HuH-7 (cell line): ENCODE measurements at regions not wholly inside any gene's neighbourhood (a gene's known extent, or its start where the extent isn't known, plus 50 kb on each side); places are given as distances from the start of the nearest gene placed in this dataset.
"Not testable (repeated sequence)": the region's sequence is repeated elsewhere in the genome, so short reads cannot be mapped to it uniquely, and the experiment has no call there.

Experiments
- DNase-seq: peaks from one replicate; pipeline ENCODE4 v3.0.0; 2011; ENCODE audit warnings: low spot score

GRCh38 chr13:65143920-65144319, 2086.2 kb downstream of the PCDH9 start:
- no peak for DNase-seq

GRCh38 chr13:65133094-65133493, 2097.0 kb downstream of the PCDH9 start:
- no peak for DNase-seq

- no peak for DNase-seq
Measured at GRCh38 chr13:65125236-65125635, 2104.9 kb downstream of the PCDH9 start.

- no peak for DNase-seq
Measured at GRCh38 chr13:65112531-65112941, 2117.6 kb downstream of the PCDH9 start.

DNA sequence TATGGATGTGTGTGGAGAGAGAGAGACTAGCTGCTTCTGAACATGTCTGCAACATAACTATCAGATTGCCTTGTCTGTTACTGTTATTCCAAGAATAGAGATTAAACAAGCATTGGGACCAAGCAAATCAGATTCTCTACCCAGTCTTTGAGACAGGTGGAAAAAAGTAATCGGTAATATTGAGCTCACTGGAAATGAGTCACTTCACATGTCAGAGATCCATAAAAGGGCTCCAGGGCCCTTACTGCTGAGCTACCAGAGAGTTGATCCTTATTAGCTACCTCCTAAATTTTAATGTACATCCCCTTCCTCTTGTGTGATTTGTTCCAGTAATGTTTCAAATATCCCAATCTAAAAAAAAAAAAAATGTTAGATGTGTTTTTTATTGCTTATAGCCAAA, 2118.0 kb downstream of the PCDH9 start:
- no peak for DNase-seq

DNA sequence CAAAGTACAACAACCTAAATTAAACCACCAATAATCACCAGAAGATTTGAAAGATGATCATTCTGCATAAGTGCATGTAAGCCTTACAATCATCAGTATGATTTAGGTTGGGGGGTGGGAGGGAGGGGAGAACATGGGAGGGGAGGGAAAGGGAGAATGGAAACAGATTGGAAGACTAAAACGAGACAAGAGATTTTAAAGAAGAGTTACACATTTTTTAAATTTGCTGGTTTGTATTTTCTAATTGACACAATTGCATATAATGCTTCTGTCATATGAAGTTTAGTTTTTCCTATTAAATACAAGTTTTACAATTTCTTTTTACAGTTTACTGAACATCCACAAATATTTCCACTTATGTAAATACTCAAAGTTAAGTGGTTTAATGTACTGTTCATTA, 2118.9 kb downstream of the PCDH9 start:
- DNase-seq, result no peak

- DNase-seq, result not testable (repeated sequence)
Measured at GRCh38 chr13:65104436-65104835, 2125.7 kb downstream of the PCDH9 start.

- no peak for DNase-seq
Measured at GRCh38 chr13:65103351-65103750, 2126.8 kb downstream of the PCDH9 start.

DNA sequence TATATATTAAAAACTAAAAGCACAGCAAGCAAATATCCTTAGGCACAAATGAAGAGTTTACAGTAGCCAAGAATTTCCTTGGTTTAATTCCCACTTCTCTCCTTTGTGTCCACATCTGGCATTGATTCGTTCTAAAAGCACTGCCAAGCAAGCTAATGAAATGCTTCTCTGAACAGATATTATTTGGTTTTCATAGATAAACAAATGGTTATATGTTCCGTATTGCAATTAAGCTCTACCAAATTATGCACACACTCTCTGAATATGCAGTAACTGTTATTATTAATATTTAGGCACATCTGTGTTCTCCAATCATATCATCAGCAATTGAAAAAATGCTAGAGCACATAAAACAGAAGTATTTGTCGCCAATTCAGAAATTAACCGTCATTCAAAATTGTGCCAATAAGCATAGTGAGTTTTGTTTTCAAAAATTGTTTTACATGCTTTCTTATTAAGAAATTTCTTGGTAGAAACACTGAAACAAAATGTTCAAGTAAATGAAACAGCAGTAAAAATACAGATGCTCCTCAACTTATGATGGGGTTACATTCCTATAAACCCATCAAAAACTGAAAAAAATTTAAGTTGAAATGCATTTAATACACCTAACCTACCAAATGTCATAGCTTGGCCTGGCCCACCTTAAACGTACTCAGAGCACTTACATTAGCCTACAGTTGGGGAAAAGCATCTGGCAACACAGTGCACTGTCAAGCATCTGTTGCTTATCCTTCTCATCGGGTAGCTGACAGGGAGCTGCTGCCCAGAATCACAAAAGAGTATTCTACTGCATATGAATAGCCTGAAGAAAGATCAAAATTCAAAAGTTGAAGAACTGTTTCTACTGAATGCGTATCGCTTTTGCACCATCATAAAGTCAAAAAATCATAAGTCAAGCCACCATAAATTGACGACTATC, 2134.7 kb downstream of the PCDH9 start:
- DNase-seq, result no peak

- no peak for DNase-seq
Measured at GRCh38 chr13:65093357-65093756, 2136.8 kb downstream of the PCDH9 start.

DNA sequence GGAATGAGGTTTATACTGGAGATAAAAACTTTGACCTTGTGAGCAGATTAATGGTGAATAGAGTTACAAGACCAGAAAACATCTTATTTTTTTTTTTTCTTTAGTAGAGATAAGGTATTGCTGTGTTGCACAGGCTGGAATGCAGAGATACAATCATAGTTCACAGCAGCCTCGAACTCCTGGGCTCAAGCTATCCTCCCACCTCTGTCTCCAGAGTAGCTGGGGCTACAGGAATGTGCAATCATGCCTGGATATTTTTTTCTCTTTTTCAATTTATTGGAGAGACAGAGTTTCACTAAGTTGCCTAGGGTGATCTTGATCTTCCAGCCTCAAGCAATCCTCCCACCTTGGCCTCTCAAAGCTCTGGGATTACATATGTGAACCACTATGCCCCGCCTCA, 2139.1 kb downstream of the PCDH9 start:
- DNase-seq, result no peak

- no peak for DNase-seq
Measured at GRCh38 chr13:65090186-65090585, 2139.9 kb downstream of the PCDH9 start.

- DNase-seq, result no peak
Measured at GRCh38 chr13:65088906-65089305, 2141.2 kb downstream of the PCDH9 start.

- DNase-seq, result no peak
Measured at GRCh38 chr13:65085977-65086376, 2144.2 kb downstream of the PCDH9 start.

DNA sequence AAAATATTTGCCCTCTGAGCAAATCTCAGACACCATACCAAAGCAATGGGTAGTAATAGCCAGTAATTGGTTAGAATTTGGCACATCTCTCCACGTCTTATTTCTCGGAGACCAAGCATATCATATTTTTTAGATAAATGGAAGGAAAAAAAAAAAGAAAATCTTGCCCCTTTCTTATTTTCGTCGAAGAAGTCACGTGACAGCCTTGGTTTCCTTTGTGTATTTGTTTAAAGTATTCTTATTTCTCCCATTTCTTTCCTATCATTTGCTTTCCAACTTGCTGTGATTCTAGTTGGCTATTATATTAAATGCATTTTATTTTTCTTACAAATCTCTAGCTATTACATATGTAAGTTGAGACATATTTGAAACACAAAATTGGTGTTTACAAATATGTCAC, 2155.9 kb downstream of the PCDH9 start:
- DNase-seq, result no peak

- DNase-seq, result no peak
Measured at GRCh38 chr13:65064967-65065366, 2165.2 kb downstream of the PCDH9 start.

- no peak for DNase-seq
Measured at GRCh38 chr13:65063753-65064152, 2166.4 kb downstream of the PCDH9 start.

DNA sequence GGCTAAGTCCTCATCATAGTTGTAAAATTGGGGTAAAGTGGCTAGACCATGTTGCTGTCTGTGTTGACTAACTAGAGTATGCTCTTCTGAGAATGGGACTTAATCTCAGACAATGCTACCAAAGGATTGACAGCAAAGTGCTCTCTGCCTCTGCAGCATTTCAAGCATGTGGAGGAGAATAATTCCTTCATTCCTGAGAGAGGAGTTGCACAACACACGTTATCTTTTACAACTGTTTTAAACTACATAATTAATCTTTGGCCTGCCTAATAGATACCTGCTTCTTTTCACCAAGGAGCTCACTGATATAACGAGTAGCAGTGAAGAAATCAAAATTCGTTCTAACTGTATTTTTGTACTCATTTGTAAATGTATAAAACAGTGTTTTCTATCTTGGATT, 2172.2 kb downstream of the PCDH9 start:
- no peak for DNase-seq

GRCh38 chr13:65054277-65054676, 2175.9 kb downstream of the PCDH9 start:
- no peak for DNase-seq

DNA sequence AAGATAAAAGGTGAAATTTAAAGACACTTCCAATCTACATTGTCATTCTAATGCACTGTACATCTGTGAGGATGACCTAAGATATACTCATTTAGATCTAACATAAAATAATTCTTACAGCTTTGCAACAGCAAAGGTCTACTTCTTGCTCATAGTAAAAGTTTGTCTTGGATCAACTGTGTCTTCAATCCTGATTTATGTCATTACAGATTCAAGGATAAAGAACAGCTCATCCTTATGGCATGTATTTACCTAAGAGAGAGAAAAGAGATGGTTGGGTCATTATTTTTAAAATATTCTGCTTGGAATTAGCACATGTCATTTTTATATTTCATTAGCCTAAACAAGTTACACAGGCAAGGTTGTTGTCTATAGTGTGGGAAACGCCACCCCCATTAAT, 2193.1 kb downstream of the PCDH9 start:
- no peak for DNase-seq

DNA sequence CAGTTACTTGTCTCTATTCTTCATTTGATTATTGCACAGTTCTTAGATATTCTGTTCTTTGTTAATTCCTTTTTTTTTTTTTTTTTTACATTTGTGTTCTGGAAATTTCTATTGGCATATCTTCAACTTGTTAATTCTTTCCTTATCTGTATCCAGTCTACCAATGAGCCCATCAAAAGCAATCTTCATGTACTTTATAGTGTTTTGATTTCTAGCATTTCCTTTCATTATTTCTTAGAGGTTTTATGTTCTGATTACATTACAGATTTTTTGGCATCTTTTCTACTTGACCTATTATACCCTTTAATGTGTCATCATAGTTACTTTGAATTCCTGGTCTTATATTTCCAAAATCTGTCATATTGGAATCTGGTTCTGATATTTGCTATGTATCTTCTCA, 2194.8 kb downstream of the PCDH9 start:
- DNase-seq, result no peak

GRCh38 chr13:65034266-65034665, 2195.9 kb downstream of the PCDH9 start:
- no peak for DNase-seq

DNA sequence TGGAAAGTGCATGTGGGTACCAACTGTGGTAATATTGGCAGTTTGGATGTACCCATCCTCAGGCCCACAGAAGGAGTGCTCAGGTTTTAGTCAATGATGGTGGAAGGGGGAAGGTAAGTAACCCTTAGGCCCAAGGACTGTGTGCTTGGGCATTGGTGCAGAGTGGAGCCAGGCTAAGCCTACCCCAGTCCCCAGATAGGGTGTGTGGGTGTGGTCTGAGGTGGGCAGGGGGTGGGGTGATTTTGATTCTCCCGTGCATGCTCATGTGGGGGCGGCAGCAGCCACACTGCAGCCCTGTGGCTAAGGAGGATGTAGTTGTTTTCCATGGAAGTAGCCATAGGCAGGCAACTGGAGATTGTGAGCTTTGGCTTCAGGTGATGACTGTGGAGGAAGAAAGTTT, 2197.3 kb downstream of the PCDH9 start:
- no peak for DNase-seq

GRCh38 chr13:65028101-65028500, 2202.0 kb downstream of the PCDH9 start:
- DNase-seq, result no peak
